ENCODE measurements at regions not wholly inside any gene's neighbourhood (a gene's known extent, or its start where the extent isn't known, plus 50 kb on each side); places are given as distances from the start of the nearest gene placed in this dataset.

GRCh38 chr14:71783786-71784185, 148.4 kb upstream of the RGS6 start:
- H3K27me3 ChIP-seq (ENCODE audit: low read depth), result no peaks in the 10 kb centered on the region
- no peak overlapping the region for H3K27ac ChIP-seq
- H3K4me1 ChIP-seq, result peaks cover 7% of the 10 kb centered on the region
- DNase-seq (no peak), ATAC-seq (no peak)
- intact Hi-C loops (cut with DNase I), result no loop called here
- no peak overlapping the region for H3K4me3 ChIP-seq
- H3K9me3 ChIP-seq, result no peaks in the 10 kb centered on the region
- TF ChIP-seq CTCF (IDR thresholded peaks at IDR 0.05), result no peak
- no peaks in the 10 kb centered on the region for H3K36me3 ChIP-seq

- intact Hi-C loops (cut with DNase I), result no loop called here
- H3K4me1 ChIP-seq, result no peaks in the 10 kb centered on the region
- no peak for DNase-seq
- H3K4me3 ChIP-seq, result no peak overlapping the region
- H3K27ac ChIP-seq, result no peak overlapping the region
- H3K9me3 ChIP-seq, result peaks cover 4% of the 10 kb centered on the region
- no peaks in the 10 kb centered on the region for H3K27me3 ChIP-seq (ENCODE audit: low read depth)
- ATAC-seq, result no peak
- H3K36me3 ChIP-seq, result no peaks in the 10 kb centered on the region
- no peak for TF ChIP-seq CTCF (IDR thresholded peaks at IDR 0.05)
These were observed 143.2 kb upstream of the RGS6 start for GRCh38 chr14:71789005-71789404.

GRCh38 chr14:71799841-71800240, 132.4 kb upstream of the RGS6 start:
- Histone ChIP-seq H3K36me3 (no peaks in the 10 kb centered on the region), H3K4me3 (no peak overlapping the region), H3K9me3 (no peaks in the 10 kb centered on the region), H3K27me3 (ENCODE audit: low read depth) (no peaks in the 10 kb centered on the region), H3K4me1 (peaks cover 4% of the 10 kb centered on the region), H3K27ac (no peak overlapping the region)
- DNase-seq, result no peak
- TF ChIP-seq CTCF (IDR thresholded peaks at IDR 0.05), result no peak
- intact Hi-C loops (cut with DNase I), result no loop called here
- ATAC-seq, result no peak

- intact Hi-C loops (cut with DNase I), result no loop called here
- Histone ChIP-seq H3K27ac (no peak overlapping the region), H3K4me3 (no peak overlapping the region), H3K4me1 (peaks cover 4% of the 10 kb centered on the region), H3K9me3 (no peaks in the 10 kb centered on the region), H3K36me3 (no peaks in the 10 kb centered on the region), H3K27me3 (ENCODE audit: low read depth) (no peaks in the 10 kb centered on the region)
- DNase-seq (no peak), ATAC-seq (no peak)
- TF ChIP-seq CTCF (IDR thresholded peaks at IDR 0.05), result no peak
These were observed 131.4 kb upstream of the RGS6 start for GRCh38 chr14:71800878-71801277.

GRCh38 chr14:71803539-71804260, 128.5 kb upstream of the RGS6 start:
- no peak overlapping the region for H3K4me3 ChIP-seq
- ATAC-seq (peak in 1 of 2 donors; percentile 68), DNase-seq (no peak)
- H3K36me3 ChIP-seq, result no peaks in the 10 kb centered on the region
- no peaks in the 10 kb centered on the region for H3K27me3 ChIP-seq (ENCODE audit: low read depth)
- H3K9me3 ChIP-seq, result no peaks in the 10 kb centered on the region
- H3K4me1 ChIP-seq, result peaks cover 4% of the 10 kb centered on the region
- no peak overlapping the region for H3K27ac ChIP-seq
- TF ChIP-seq CTCF (IDR thresholded peaks at IDR 0.05), result no peak
- intact Hi-C loops (cut with DNase I), result no loop called here
